ENCODE measurements at regions not wholly inside any gene's neighbourhood (a gene's known extent, or its start where the extent isn't known, plus 50 kb on each side); places are given as distances from the start of the nearest gene placed in this dataset.

DNA sequence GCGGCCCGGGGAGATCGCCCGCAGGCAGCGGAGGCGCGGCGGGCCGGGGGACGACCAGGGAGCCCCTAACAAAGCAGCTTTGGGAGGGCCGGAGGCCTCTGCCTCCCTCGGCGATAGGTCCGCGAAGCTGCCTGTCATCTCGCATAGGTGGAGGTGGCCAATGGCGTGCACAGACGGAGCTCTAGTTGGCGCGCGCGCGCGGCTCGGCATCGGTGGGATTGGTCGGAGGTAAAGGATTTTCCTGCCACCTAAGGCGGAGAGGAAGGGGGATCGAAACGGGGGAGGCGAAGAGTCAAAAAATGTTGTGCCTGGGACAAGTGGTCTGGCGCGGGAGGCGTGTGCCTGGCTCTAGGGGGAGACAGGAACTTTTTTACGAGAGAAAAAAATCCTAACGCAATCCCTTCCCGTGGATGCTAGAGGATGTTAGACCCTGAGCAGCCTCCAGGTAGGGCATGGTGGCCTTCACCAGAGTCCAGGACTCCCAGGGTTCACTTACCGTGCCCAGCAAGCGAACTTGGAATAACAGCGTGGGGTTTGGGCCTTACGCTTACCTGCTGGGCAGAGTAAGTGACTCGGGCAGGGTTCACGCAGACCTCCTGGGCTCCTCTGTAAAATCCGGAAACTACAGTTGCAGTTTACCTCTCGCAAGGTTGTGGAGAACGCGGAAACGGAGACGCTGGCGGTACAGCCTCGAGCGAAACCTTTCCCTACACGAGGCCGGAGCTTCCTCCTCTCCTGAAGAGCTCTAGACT is 99.9 kb upstream of the SOD1 start:
- no peaks in the 10 kb centered on the region for H3K36me3 ChIP-seq (ENCODE audit: insufficient read depth, low read length)
- H3K27ac ChIP-seq, result no peak overlapping the region
- no peak overlapping the region for H3K9ac ChIP-seq (ENCODE audit: insufficient read length)
- no peaks in the 10 kb centered on the region for H3K9me3 ChIP-seq (ENCODE audit: low read depth, low read length)
- TF ChIP-seq POLR2AphosphoS5 (IDR thresholded peaks at IDR 0.05; ENCODE audit: borderline replicate concordance, low read depth, low read length), result no peak
- TF ChIP-seq FOXP2 (optimal IDR thresholded peaks at IDR 0.05; ENCODE audit: control extremely low read depth, extremely low read length, insufficient read depth), result no peak
- no peak for TF ChIP-seq EZH2 (IDR thresholded peaks at IDR 0.05)
- no peak for DNase-seq (ENCODE audit: low read depth, low spot score)
- H3K4me3 ChIP-seq, result no peak overlapping the region

- H3K9me3 ChIP-seq (ENCODE audit: low read depth, low read length), result no peaks in the 10 kb centered on the region
- no peak overlapping the region for H3K9ac ChIP-seq (ENCODE audit: insufficient read length)
- H3K27ac ChIP-seq, result no peak overlapping the region
- H3K4me3 ChIP-seq, result no peak overlapping the region
- TF ChIP-seq EZH2 (IDR thresholded peaks at IDR 0.05) (no peak), POLR2AphosphoS5 (IDR thresholded peaks at IDR 0.05; ENCODE audit: borderline replicate concordance, low read depth, low read length) (no peak), FOXP2 (optimal IDR thresholded peaks at IDR 0.05; ENCODE audit: control extremely low read depth, extremely low read length, insufficient read depth) (no peak)
- no peaks in the 10 kb centered on the region for H3K36me3 ChIP-seq (ENCODE audit: insufficient read depth, low read length)
- DNase-seq (ENCODE audit: low read depth, low spot score), result no peak
These were observed 100.5 kb upstream of the SOD1 start for GRCh38 chr21:31558962-31559367.

DNA sequence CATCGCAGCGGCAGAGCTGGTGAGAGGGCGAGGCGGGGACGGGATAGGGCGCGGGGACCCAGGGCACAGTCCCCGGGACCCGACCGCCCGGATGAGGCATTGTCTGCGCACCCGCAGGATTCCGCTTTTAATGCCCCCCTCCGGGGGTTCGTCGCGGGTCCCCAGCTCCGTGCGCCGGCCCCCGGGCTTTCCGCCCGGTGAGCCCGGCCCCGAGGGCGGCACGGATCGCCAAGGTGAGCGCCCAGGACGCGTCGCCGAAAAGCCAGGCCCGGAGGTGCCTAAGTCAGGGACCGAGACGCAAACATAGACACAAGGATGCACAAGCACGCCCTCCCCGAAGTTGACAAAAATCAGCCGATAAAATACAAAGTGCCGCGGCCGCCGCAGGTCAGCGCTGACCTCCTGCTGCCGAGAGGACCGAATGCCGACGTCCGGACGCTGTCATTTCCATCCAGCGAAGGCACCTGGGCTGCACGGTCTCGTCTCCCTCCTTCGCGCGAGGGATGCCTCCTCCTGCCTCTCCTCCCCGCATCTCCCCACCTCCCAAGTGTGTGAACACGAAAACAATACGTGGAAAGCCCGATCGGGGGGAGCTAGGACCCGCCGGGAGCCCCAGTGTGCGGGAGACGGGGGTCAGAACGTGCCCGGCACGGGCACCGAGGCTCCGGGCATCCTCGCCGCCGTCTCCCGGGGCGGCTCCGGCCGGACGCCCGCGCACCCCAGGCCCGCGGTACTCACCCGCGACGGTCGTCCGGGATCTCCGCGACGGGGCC is 101.1 kb upstream of the SOD1 start:
- TF ChIP-seq POLR2AphosphoS5 (IDR thresholded peaks at IDR 0.05; ENCODE audit: borderline replicate concordance, low read depth, low read length), result no peak
- TF ChIP-seq EZH2 (IDR thresholded peaks at IDR 0.05), result no peak
- TF ChIP-seq FOXP2 (optimal IDR thresholded peaks at IDR 0.05; ENCODE audit: control extremely low read depth, extremely low read length, insufficient read depth), result no peak
- H3K9ac ChIP-seq (ENCODE audit: insufficient read length), result no peak overlapping the region
- H3K27ac ChIP-seq, result no peak overlapping the region
- no peak for DNase-seq (ENCODE audit: low read depth, low spot score)
- H3K36me3 ChIP-seq (ENCODE audit: insufficient read depth, low read length), result no peaks in the 10 kb centered on the region
- no peak overlapping the region for H3K4me3 ChIP-seq
- no peaks in the 10 kb centered on the region for H3K9me3 ChIP-seq (ENCODE audit: low read depth, low read length)

DNA sequence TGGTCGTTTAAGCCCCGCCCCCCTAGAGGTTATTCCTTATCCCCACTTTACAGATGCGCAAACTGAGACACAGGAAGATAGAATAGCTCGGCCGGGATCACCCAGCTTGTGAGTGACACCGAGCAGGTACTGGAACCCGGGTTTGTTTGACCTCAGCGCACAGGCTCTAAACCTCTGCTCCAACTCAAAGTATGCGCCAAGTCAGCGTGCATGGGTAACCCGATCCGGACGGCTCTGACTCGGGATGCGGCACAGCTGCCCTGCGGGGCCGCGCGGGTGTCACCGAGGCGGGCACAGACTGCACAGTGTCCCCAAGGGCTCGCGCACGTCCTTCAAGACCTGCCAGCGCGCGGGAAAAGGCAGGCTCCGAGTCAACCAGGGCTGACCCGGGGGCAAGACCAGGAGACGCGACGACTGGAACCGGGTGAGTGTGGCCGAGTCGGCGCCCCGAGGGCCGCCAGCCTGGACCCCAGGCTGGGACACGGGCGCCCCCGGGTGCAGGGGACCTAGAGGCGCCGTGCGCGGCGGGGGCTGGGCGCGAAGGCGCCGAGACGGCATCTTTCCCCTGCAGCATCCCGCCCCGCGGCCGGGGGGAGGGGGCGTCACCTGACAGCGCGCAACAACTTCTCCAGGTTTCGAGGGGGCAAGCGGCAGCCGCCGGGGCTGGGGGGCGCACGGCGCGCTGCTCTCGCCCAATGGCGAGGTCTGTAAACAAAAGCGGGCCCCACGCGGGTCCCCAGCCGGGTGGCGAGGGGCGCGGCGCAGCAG is 101.9 kb upstream of the SOD1 start:
- Histone ChIP-seq H3K9ac (ENCODE audit: insufficient read length) (no peak overlapping the region), H3K36me3 (ENCODE audit: insufficient read depth, low read length) (no peaks in the 10 kb centered on the region), H3K9me3 (ENCODE audit: low read depth, low read length) (no peaks in the 10 kb centered on the region), H3K27ac (no peak overlapping the region), H3K4me3 (no peak overlapping the region)
- no peak for DNase-seq (ENCODE audit: low read depth, low spot score)
- TF ChIP-seq FOXP2 (optimal IDR thresholded peaks at IDR 0.05; ENCODE audit: control extremely low read depth, extremely low read length, insufficient read depth), result no peak
- peak; percentile 30 for TF ChIP-seq EZH2 (IDR thresholded peaks at IDR 0.05)

DNA sequence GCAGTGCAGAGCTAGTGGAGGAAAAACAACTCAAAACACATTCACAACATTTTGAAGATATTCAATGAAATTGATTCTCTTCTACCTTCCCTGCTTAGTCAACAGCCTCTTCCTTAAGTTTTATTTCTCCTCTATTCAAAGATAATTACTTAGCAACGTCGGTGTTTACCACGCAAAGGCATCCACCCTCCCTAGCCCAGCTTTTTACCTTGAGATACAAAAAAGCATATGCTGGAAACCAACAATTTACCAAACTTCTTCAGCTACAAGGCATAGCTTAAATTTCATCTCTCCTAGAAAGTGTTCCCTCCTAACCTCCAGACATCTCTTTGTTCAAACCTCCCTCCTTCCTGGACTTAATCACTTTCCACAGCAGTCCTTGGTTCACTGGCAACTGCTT is 102.8 kb upstream of the SOD1 start:
- H3K9ac ChIP-seq (ENCODE audit: insufficient read length), result no peak overlapping the region
- no peak for TF ChIP-seq EZH2 (IDR thresholded peaks at IDR 0.05)
- no peak for TF ChIP-seq POLR2AphosphoS5 (IDR thresholded peaks at IDR 0.05; ENCODE audit: borderline replicate concordance, low read depth, low read length)
- TF ChIP-seq FOXP2 (optimal IDR thresholded peaks at IDR 0.05; ENCODE audit: control extremely low read depth, extremely low read length, insufficient read depth), result no peak
- H3K4me3 ChIP-seq, result no peak overlapping the region

DNA sequence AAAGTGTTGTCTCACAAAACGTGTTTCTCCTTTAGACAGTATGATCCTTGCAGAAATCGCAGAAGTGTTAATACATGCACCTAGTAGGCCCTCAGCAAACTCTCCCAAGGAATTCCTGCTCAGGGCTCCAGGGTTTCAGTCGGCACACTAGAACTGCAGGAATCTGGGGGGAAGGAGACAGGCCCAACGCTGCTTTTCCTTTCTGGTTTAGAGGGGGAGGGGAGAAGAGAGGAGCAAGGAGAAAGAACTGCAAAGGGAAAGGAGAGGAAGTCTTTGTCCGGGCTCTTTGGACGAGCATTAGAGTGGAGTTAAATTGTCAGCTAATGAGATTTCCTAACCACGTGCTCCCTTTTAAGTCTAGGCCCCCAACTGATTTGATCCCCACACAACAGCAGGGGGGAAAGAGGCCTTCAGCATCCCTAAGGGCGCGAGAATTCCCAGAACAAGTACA is 103.7 kb upstream of the SOD1 start:
- Histone ChIP-seq H3K36me3 (ENCODE audit: insufficient read depth, low read length) (no peaks in the 10 kb centered on the region), H3K4me3 (no peak overlapping the region), H3K27ac (no peak overlapping the region), H3K9ac (ENCODE audit: insufficient read length) (no peak overlapping the region), H3K9me3 (ENCODE audit: low read depth, low read length) (no peaks in the 10 kb centered on the region)
- TF ChIP-seq POLR2AphosphoS5 (IDR thresholded peaks at IDR 0.05; ENCODE audit: borderline replicate concordance, low read depth, low read length) (no peak), FOXP2 (optimal IDR thresholded peaks at IDR 0.05; ENCODE audit: control extremely low read depth, extremely low read length, insufficient read depth) (no peak), EZH2 (IDR thresholded peaks at IDR 0.05) (no peak)
- DNase-seq (ENCODE audit: low read depth, low spot score), result no peak

More for the DNA sequence above, 102.8 kb upstream of the SOD1 start:
- DNase-seq (ENCODE audit: low read depth, low spot score), result no peak
- H3K36me3 ChIP-seq (ENCODE audit: insufficient read depth, low read length), result no peaks in the 10 kb centered on the region
- no peaks in the 10 kb centered on the region for H3K9me3 ChIP-seq (ENCODE audit: low read depth, low read length)
- H3K27ac ChIP-seq, result no peak overlapping the region

GRCh38 chr21:31554511-31555022 is 104.9 kb upstream of the SOD1 start:
- H3K9me3 ChIP-seq (ENCODE audit: low read depth, low read length), result no peaks in the 10 kb centered on the region
- no peaks in the 10 kb centered on the region for H3K36me3 ChIP-seq (ENCODE audit: insufficient read depth, low read length)
- DNase-seq (ENCODE audit: low read depth, low spot score), result peak; percentile 2
- no peak overlapping the region for H3K9ac ChIP-seq (ENCODE audit: insufficient read length)
- no peak for TF ChIP-seq EZH2 (IDR thresholded peaks at IDR 0.05)
- no peak for TF ChIP-seq FOXP2 (optimal IDR thresholded peaks at IDR 0.05; ENCODE audit: control extremely low read depth, extremely low read length, insufficient read depth)
- TF ChIP-seq POLR2AphosphoS5 (IDR thresholded peaks at IDR 0.05; ENCODE audit: borderline replicate concordance, low read depth, low read length), result no peak
- no peak overlapping the region for H3K4me3 ChIP-seq
- no peak overlapping the region for H3K27ac ChIP-seq

GRCh38 chr21:31553926-31554325 is 105.6 kb upstream of the SOD1 start:
- Histone ChIP-seq H3K9me3 (ENCODE audit: low read depth, low read length) (no peaks in the 10 kb centered on the region), H3K9ac (ENCODE audit: insufficient read length) (no peak overlapping the region), H3K4me3 (no peak overlapping the region), H3K27ac (no peak overlapping the region), H3K36me3 (ENCODE audit: insufficient read depth, low read length) (no peaks in the 10 kb centered on the region)
- no peak for TF ChIP-seq EZH2 (IDR thresholded peaks at IDR 0.05)
- TF ChIP-seq POLR2AphosphoS5 (IDR thresholded peaks at IDR 0.05; ENCODE audit: borderline replicate concordance, low read depth, low read length), result no peak
- no peak for TF ChIP-seq FOXP2 (optimal IDR thresholded peaks at IDR 0.05; ENCODE audit: control extremely low read depth, extremely low read length, insufficient read depth)
- DNase-seq (ENCODE audit: low read depth, low spot score), result no peak

Measured in SK-N-MC (cell line).